GM12891 (cell line): ENCODE measurements at regions not wholly inside any gene's neighbourhood (a gene's known extent, or its start where the extent isn't known, plus 50 kb on each side); places are given as distances from the start of the nearest gene placed in this dataset.
"Not testable (repeated sequence)": the region's sequence is repeated elsewhere in the genome, so short reads cannot be mapped to it uniquely, and the experiment has no call there.

Experiments
- DNase-seq: peaks from one replicate; pipeline ENCODE4 v3.0.0; 2011; ENCODE audit warnings: low spot score; ENCODE audit not compliant: insufficient read length
- FAIRE-seq: peaks from 2 replicates; lab custom pipeline; 2011; peaks lifted over from hg19 to GRCh38; lab: Jason Lieb, UNC
- PAX5 ChIP-seq: IDR thresholded peaks from 2 replicates; pipeline ENCODE4 v1.6.1; 2011; ENCODE audit warnings: low read length, moderate library complexity, mild to moderate bottlenecking; ENCODE audit not compliant: insufficient read depth, severe bottlenecking
- POLR2A ChIP-seq: IDR thresholded peaks from 2 replicates; pipeline ENCODE4 v1.6.1; 2011; ENCODE audit warnings: low read depth, low read length, control low read depth
- POLR2AphosphoS5 ChIP-seq: IDR thresholded peaks from 2 replicates; pipeline ENCODE4 v1.6.1; 2011; ENCODE audit warnings: low read depth, low read length, control low read depth
- POU2F2 ChIP-seq: IDR thresholded peaks from 2 replicates; pipeline ENCODE4 v1.6.1; 2011; ENCODE audit warnings: low read depth, mild to moderate bottlenecking, control low read depth, low read length, moderate library complexity
- SPI1 ChIP-seq: IDR thresholded peaks from 2 replicates; pipeline ENCODE4 v1.6.1; 2011; ENCODE audit warnings: low read depth, low read length, control low read depth
- TAF1 ChIP-seq: IDR thresholded peaks from 2 replicates; pipeline ENCODE4 v1.6.1; 2011; ENCODE audit warnings: low read depth, low read length, control low read depth

DNA sequence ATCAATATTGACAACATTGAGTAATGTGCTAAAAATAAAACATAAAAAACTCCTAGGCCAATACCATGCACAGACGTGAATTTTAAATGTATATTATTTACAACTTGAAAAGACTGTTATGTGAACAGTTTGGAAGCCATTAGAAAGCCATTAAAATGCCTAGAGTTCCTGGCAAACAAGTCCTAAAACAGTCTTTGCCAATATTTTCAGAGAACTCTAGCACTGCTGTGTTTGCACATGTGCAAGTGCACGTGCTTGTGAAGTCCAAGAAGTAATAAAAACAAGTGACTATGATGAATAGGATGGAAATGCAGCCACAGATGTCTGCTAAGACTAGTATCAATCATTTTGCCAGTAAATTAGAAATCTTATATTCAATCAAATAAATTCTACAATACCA lies 1447.6 kb downstream of the GRIK2 start:
- DNase-seq: no peak
- TF ChIP-seq POLR2AphosphoS5: no peak
- no peak for TF ChIP-seq SPI1
- no peak for TF ChIP-seq POLR2A
- FAIRE-seq: no peak

DNA sequence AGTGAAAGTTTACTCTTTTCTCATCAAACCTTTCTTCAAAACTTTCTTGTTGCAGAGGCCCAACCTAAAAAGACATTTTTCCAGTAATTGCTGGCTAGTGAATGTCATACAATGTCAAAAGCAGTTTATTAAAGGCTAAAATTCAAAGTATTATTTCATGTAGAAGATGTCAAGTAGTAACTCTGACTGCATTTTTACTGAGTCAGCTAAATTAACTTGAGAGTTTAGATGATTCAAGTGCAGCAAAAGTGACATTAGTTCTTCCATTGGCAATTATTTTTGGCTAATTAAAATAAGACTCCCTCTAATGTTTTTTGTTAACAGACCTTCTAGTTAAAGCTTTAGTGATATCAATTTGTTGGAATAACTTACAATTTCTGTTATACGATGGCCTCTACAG lies 1438.5 kb downstream of the GRIK2 start:
- TF ChIP-seq TAF1: no peak
- no peak for TF ChIP-seq SPI1
- TF ChIP-seq POLR2A: no peak
- TF ChIP-seq PAX5: no peak
- TF ChIP-seq POLR2AphosphoS5: no peak
- TF ChIP-seq POU2F2: no peak
- FAIRE-seq (no peak), DNase-seq (no peak)

DNA sequence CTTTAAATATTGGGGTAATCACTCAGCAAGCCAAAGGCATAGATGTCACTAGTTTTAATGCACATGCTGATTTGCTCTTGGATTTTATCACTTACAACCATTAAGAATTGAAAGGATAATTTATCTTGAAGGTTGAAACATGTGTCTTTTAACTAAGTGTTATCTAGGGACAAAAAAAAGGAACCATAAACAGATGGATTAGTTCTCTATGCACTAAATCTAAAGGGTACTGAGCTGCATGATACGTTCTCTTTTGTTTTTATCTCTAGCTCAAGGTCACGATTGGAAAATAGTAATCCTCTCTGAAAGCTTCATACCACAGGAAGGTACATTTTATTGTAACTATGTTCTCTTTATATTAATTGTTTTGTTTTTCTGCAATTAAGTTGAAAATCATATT lies 1426.6 kb downstream of the GRIK2 start:
- DNase-seq (no peak), FAIRE-seq (no peak)
- TF ChIP-seq POLR2AphosphoS5: no peak
- no peak for TF ChIP-seq PAX5
- TF ChIP-seq POU2F2: no peak
- TF ChIP-seq TAF1: no peak
- no peak for TF ChIP-seq POLR2A
- no peak for TF ChIP-seq SPI1

DNA sequence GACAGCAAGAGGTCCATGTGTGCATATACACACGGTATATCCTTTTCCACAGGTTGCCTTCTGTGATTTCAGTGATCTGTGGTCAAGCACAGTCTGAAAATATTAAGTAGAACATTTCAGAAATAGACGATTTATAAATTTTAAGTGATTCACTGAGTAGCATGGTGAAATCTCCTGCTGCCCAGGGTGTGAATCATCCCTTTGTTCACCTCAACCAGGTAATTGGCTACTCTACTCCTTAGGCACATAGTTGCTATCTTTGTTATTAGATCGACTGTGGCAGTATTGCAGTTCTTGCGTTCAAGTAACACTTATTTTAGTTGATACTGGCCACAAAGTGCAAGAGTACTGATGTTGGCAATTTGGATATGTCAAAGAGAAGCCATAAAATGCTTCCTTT lies 1421.7 kb downstream of the GRIK2 start:
- FAIRE-seq: no peak
- no peak for DNase-seq
- TF ChIP-seq TAF1: no peak
- TF ChIP-seq POLR2A: no peak
- TF ChIP-seq PAX5: no peak
- TF ChIP-seq POLR2AphosphoS5: no peak
- TF ChIP-seq POU2F2: no peak
- TF ChIP-seq SPI1: no peak

DNA sequence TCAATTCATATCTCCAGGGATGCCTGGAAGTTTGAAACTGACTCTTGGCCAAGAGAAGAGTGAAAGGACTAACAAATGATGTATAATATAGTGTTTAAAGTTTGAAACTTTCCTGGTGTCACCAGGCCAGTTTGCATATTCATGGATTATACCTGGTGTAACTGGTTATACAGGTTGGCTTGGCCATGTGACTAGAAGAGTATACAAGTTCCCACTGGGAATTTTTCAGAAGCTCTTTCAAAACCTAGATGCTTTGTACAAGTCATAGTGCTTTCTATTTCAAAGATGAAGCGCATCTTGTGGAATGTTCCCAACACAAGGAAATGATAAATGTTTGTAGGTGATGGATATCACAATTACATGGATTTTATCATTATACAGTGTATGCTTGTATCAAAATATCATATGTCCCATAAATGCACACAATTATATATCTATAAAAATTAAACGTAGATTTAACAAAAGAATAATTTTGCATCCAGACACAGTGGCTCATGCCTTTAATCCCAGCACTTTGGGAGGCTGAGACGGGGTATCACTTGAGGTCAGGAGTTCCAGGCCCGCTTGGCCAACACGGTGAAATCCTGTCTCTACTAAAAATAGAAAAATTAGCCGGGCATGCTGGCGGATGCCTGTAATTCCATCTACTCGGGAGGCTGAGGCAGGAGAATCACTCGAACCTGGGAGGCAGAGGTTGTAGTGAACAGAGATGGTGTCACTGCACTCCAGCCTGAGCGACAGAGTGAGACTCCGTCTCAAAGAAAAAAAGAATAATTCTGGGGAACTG lies 1420.2 kb downstream of the GRIK2 start:
- TF ChIP-seq POU2F2: no peak
- FAIRE-seq (no peak), DNase-seq (no peak)

- no peak for FAIRE-seq
Observed at GRCh38 chr6:102812242-102812641, 1418.7 kb downstream of the GRIK2 start.

GRCh38 chr6:102808944-102809505 lies 1415.5 kb downstream of the GRIK2 start:
- FAIRE-seq, DNase-seq: not testable (repeated sequence)

More at GRCh38 chr6:102812242-102812641, 1418.7 kb downstream of the GRIK2 start:
- DNase-seq: no peak
- TF ChIP-seq TAF1 (no peak), POLR2AphosphoS5 (no peak), SPI1 (no peak), POU2F2 (no peak), PAX5 (no peak), POLR2A (no peak)

- DNase-seq (no peak), FAIRE-seq (no peak)
- TF ChIP-seq POU2F2 (no peak), POLR2A (no peak), PAX5 (no peak), SPI1 (no peak), POLR2AphosphoS5 (no peak), TAF1 (no peak)
Observed at GRCh38 chr6:102799051-102799450, 1405.5 kb downstream of the GRIK2 start.

- no peak for DNase-seq
- FAIRE-seq: no peak
- no peak for TF ChIP-seq POU2F2
- no peak for TF ChIP-seq PAX5
- TF ChIP-seq SPI1: no peak
- no peak for TF ChIP-seq POLR2AphosphoS5
- TF ChIP-seq POLR2A: no peak
- no peak for TF ChIP-seq TAF1
Observed at GRCh38 chr6:102798636-102799035, 1405.1 kb downstream of the GRIK2 start.

DNA sequence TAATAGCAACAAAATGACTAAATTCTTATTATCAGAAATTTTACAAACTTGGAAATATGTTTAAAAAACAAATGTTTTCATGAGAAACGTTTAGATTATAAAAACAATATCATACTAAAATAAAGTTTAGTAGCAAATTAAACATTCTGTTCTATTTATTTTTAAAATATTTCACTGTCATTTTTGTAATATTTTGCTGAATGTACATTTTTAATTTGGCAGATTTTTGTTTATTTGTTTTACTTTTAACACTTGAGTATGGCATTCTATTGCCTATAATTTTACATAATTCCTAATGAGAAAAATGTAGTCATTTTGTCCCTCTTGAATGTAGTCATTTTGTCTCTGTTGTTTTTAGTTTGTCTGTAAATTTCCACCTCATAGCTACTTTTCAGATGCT lies 1400.2 kb downstream of the GRIK2 start:
- no peak for FAIRE-seq
- TF ChIP-seq PAX5: no peak
- TF ChIP-seq TAF1: no peak
- TF ChIP-seq SPI1: no peak
- TF ChIP-seq POLR2AphosphoS5: no peak
- no peak for TF ChIP-seq POLR2A
- TF ChIP-seq POU2F2: no peak
- DNase-seq: no peak
